ENCODE measurements at regions not wholly inside any gene's neighbourhood (a gene's known extent, or its start where the extent isn't known, plus 50 kb on each side); places are given as distances from the start of the nearest gene placed in this dataset.

- no peak for TF ChIP-seq ZNF207 (IDR thresholded peaks at IDR 0.05; ENCODE audit: borderline replicate concordance)
- no peak for TF ChIP-seq RCOR1 (conservative IDR thresholded peaks at IDR 0.05; ENCODE audit: low read depth, low read length)
- no peak for TF ChIP-seq SIN3A (IDR thresholded peaks at IDR 0.05; ENCODE audit: low read depth, low read length)
- no peak for TF ChIP-seq EP300 (IDR thresholded peaks at IDR 0.05; ENCODE audit: borderline replicate concordance in 1 of 2, control insufficient read depth in 1 of 2, low read depth in 2 of 2, low read length in 2 of 2)
- no peak for TF ChIP-seq EZH2 (IDR thresholded peaks at IDR 0.05; ENCODE audit: borderline replicate concordance, control insufficient read depth, low read depth, low read length)
- TF ChIP-seq NFIC (IDR thresholded peaks at IDR 0.05; ENCODE audit: low read depth, low read length): no peak
- no peak for TF ChIP-seq RAD21 (IDR thresholded peaks at IDR 0.05; ENCODE audit: insufficient read depth, low read depth, low read length)
These were observed 119.6 kb upstream of the RIMS1 start for GRCh38 chr6:71766796-71767195.
